T-helper 1 cell treated with Interleukin-12 subunit alpha and Interleukin-12 subunit beta and Interleukin-4 antibody, amounts not matched to agents 30 ng/mL and 1 ng/mL, for 36 hours (primary cell): ENCODE measurements at regions not wholly inside any gene's neighbourhood (a gene's known extent, or its start where the extent isn't known, plus 50 kb on each side); places are given as distances from the start of the nearest gene placed in this dataset.

Experiments
- intact Hi-C: fragments of 100-400 bp; cut with micrococcal nuclease; formaldehyde crosslinking; loops from one replicate; pipeline ENCODE4 v1.15.1; 2024

DNA sequence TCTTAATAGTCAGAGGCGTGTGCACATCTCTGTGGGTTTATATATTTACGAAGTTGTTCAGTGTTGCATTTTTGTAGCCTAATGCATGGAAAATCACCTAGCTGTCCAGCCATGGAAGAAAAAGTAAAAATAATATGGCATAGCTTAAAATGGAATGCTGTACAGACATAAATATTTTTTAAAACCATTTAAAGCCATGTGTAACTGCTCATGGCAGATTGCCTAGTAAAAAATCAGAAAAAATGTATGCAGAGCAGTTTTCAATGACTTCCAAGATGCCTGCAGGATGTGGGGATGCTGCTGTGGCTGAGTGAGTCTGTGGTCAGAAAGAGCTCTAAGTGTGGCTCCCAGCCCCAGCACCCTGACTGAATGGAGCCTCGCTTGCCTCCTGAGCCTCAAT, 64.8 kb upstream of the ALKAL2 start:
- intact Hi-C loops: no loop called here

DNA sequence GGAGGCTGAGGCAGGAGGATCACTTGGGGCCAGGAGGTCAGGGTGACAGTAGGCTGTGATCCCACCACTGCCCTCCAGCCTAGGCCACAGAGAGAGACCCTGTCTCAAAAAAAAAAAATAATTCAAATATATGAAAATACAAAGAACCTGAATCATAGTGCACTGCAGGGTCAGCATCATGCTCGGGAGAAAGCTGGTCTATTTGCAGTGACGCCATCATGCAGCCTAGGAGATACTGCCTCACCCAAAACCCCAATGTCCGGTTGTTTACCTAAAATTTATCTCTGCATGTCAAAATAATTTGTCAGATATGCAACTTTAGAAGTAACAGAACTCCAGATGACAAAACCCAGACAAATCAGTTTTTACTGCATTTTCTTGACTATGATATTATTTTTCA, 61.5 kb upstream of the ALKAL2 start:
- intact Hi-C loops: no loop called here

DNA sequence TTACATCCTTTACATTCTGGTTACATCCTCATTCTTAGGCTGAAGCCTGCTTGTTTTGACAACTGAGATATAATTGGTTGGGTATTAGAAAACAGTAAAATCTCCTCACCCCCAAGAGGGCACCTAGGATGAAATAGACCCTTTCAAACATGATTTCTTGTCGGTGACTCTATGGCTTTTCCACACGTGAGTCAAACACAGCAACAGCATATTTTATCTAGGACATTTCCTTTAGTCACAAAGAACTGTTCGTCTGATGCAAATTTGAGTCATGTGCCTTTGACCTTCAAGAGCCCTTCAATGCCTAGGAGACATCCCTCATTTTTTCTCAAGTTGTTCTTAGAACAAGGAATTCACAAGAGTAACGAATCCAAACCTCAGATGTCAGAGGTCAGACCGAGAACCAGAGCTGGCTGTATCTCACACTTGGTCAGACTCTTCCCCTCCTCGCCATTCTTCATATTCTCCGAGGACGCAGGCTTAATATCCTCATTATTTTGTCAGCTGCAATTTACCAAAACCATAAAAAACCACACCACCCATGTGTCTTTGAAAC, 60.5 kb upstream of the ALKAL2 start:
- intact Hi-C loops: no loop called here

DNA sequence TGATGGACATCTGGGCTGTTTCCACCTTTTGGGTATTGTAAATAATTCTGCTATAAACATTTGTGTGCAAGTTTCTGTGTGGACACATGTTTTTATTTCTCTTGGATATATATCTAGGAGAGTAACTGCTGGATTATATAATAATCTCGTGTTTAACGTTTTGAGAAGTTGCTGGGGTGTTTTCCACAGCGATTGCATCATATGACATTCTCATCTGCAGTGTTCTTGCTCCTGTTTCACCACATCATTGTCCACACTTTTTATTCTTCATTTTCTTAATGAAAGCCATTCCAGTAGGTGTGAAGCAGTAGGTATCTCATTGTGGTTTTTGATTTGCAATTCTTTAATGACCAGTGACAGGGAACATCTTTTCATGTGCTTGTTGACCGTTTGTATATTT, 56.9 kb upstream of the ALKAL2 start:
- intact Hi-C loops: no loop called here

DNA sequence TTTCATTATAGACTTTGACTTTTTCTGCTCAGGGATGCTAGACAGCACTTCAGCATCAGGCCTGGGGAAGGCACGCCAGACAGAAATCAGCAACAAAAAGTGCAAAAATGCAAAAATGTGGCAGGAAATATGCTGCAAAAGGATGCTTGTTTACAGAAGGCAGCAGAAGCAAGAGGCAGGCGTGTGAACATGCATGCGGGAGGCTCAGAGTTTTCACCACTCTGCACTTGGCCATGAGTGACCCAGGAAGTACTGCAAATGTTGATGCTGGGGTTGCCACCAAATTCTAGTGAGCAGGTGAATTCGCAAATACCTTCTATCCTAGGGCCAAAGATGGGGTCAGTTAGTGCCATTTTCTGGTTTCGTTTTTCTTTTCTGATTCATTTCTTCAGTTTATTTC, 55.5 kb upstream of the ALKAL2 start:
- intact Hi-C loops: no loop called here

DNA sequence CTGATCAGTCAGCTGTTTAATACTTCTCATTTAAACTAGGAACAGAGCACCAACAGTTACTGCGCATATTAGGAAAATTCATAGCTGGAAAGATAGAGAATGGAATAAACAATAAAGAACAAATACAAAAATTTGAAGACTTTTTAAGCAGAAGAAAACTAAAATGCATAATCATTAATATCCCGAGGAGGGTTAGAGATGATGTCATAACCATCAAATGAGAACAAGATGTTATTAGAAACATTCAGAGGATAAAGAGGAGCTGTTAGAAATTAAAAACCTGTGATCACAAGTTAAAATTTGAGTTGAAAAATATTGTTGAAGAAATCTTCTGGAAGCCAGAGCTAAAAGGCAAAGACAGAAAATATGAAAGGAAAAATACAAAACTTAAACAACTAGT, 54.0 kb upstream of the ALKAL2 start:
- intact Hi-C loops: no loop called here

DNA sequence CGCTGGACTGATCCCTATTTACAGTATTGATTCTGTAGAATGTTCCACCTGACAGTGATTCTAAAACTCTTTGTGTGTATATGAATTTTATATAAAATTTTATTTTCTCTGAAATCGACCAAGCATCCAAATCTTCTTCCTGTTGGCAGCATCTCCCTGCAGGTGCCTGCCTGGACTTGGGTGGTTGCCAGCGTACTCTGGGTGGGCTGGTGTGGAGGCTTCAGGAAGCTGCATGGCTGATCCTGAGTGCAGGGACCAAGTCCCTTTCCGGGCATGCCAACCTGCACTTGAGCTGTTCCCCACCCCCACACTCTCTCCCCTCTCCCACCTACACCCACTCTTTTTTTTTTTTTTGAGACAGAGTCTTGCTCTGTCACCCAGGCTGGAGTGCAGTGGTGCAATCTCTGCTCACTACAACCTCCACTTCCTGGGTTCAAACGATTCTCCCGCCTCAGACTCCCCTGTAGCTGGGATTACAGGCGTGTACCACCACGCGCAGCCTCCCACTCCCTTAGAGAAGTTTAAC, 53.2 kb upstream of the ALKAL2 start:
- intact Hi-C loops: no loop called here
